B cell (primary cell): ENCODE measurements at regions not wholly inside any gene's neighbourhood (a gene's known extent, or its start where the extent isn't known, plus 50 kb on each side); places are given as distances from the start of the nearest gene placed in this dataset.

ENCODE experiments used
- ATAC-seq: fragments of 200-7000 bp; cut with Tn5 transposase; one replicate; pipeline ENCODE4 v1.10.0; 2021; ENCODE audit warnings: low read depth, mild to moderate bottlenecking, moderate number of reproducible peaks, moderate library complexity
- CTCF ChIA-PET: fragments of 350-600 bp; sonication (Branson Sonifier 250); formaldehyde crosslinking; loops from one replicate; lab custom pipeline; 2021; ENCODE audit warnings: antibody characterized with exemption, inconsistent platforms; lab: Charles Lee
- POLR2A ChIA-PET: fragments of 350-600 bp; sonication (Branson Sonifier 250); formaldehyde crosslinking; loops from one replicate; lab custom pipeline; 2021; ENCODE audit warnings: antibody characterized with exemption; lab: Charles Lee
- DNase-seq: peaks from one replicate; pipeline ENCODE4 v3.0.0; 2013
- H2AFZ ChIP-seq: 2 replicates; pipeline ENCODE4 v1.6.1; 2012; ENCODE audit warnings: mild to moderate bottlenecking, low read depth, low read length; ENCODE audit not compliant: insufficient read depth, poor library complexity, severe bottlenecking
- H3K27ac ChIP-seq, 2 donors: 1 replicate in 1 of 2; 2 replicates in 1 of 2; pipeline ENCODE4 v1.5.1; 2012 to 2013; ENCODE audit warnings: low read length in 2 of 2, mild to moderate bottlenecking in 2 of 2, moderate library complexity in 1 of 2
- H3K27me3 ChIP-seq, 4 experiments: fragments of 200-600 bp in 1 of 4; sonication (generic) in 1 of 4; replicated peaks in 1 of 4; 1 replicate in 2 of 4; 2 replicates in 2 of 4; pipeline versions ENCODE4 v1.6.1 to v1.7.0; 2013 to 2016; ENCODE audit warnings: low read length in 3 of 4, mild to moderate bottlenecking in 2 of 4, mixed read lengths in 1 of 4, moderate library complexity in 1 of 4; ENCODE audit not compliant: insufficient read depth in 4 of 4, control insufficient read depth in 3 of 4; ENCODE audit errors: control extremely low read depth in 1 of 4
- H3K36me3 ChIP-seq, 2 experiments: replicated peaks in 1 of 2; 1 replicate in 1 of 2; 2 replicates in 1 of 2; pipeline versions ENCODE4 v1.6.1 to v1.7.1; 2013; ENCODE audit warnings: low read length in 1 of 2; ENCODE audit not compliant: insufficient read depth in 2 of 2, control insufficient read depth in 1 of 2; ENCODE audit errors: control extremely low read depth in 1 of 2, extremely low read depth in 1 of 2
- H3K4me1 ChIP-seq, 2 donors: fragments of 200-600 bp in 1 of 2; sonication (generic) in 1 of 2; 1 replicate in 1 of 2; 2 replicates in 1 of 2; pipeline versions ENCODE4 v1.5.1 to v1.6.1; 2013 to 2017; ENCODE audit warnings: low read length in 2 of 2; ENCODE audit not compliant: control insufficient read depth in 2 of 2, insufficient read depth in 2 of 2
- H3K4me2 ChIP-seq: replicated peaks from 2 replicates; pipeline ENCODE3; 2012; ENCODE audit warnings: mild to moderate bottlenecking, low read depth, low read length; ENCODE audit not compliant: poor library complexity, severe bottlenecking
- H3K4me3 ChIP-seq, 5 experiments: fragments of 200-600 bp in 1 of 5; sonication (generic) in 1 of 5; 1 replicate in 3 of 5; 2 replicates in 2 of 5; pipeline versions ENCODE4 v1.5.1 to v1.7.0; 2011 to 2016; ENCODE audit warnings: low read length in 4 of 5, mild to moderate bottlenecking in 4 of 5, low read depth in 2 of 5, control low read depth in 1 of 5, moderate library complexity in 1 of 5; ENCODE audit not compliant: insufficient read depth in 1 of 5; ENCODE audit errors: control extremely low read depth in 1 of 5, extremely low read depth in 1 of 5
- H3K79me2 ChIP-seq: fragments of 200-600 bp; sonication (generic); one replicate; pipeline ENCODE4 v1.6.0; 2016; ENCODE audit warnings: low read length; ENCODE audit not compliant: control insufficient read depth, insufficient read depth
- H3K9ac ChIP-seq: fragments of 200-600 bp; sonication (generic); 2 replicates; pipeline ENCODE4 v1.6.1; 2017; ENCODE audit warnings: mild to moderate bottlenecking, low read length, moderate library complexity
- H3K9me3 ChIP-seq, 3 donors: one replicate each; pipeline versions ENCODE4 v1.6.1 to v1.7.1; 2013; ENCODE audit warnings: low read length in 2 of 3; ENCODE audit not compliant: control insufficient read depth in 2 of 3, insufficient read depth in 1 of 3; ENCODE audit errors: control extremely low read depth in 1 of 3
- H4K20me1 ChIP-seq: 2 replicates; pipeline ENCODE4 v1.6.0; 2012; ENCODE audit warnings: mild to moderate bottlenecking, low read length; ENCODE audit not compliant: insufficient read depth, control insufficient read depth, poor library complexity, severe bottlenecking
- H3K27ac Mint-ChIP-seq: one replicate; pipeline ENCODE4 v1.8.0; 2021; ENCODE audit warnings: mixed read lengths
- H3K27me3 Mint-ChIP-seq: one replicate; pipeline ENCODE4 v1.8.0; 2021; ENCODE audit warnings: mixed read lengths
- H3K4me1 Mint-ChIP-seq: one replicate; pipeline ENCODE4 v1.8.0; 2021; ENCODE audit warnings: mixed read lengths
- H3K4me3 Mint-ChIP-seq: one replicate; pipeline ENCODE4 v1.8.0; 2021; ENCODE audit warnings: mixed read lengths
- H3K9me3 Mint-ChIP-seq: one replicate; pipeline ENCODE4 v1.8.0; 2022; ENCODE audit warnings: mixed read lengths; ENCODE audit not compliant: insufficient read depth
- CTCF ChIP-seq: fragments of 200-600 bp; IDR thresholded peaks from one replicate; pipeline ENCODE4 v1.8.0; 2022; ENCODE audit warnings: antibody characterized with exemption, mild to moderate bottlenecking
- EZH2 ChIP-seq: IDR thresholded peaks from 2 replicates; pipeline ENCODE4 v1.6.1; 2012; ENCODE audit warnings: borderline replicate concordance, low read depth, mild to moderate bottlenecking, moderate library complexity, low read length; ENCODE audit not compliant: insufficient read depth, poor library complexity, severe bottlenecking
- WGBS: methylation state at CpG from one replicate; pipeline ENCODE4 v1.1.5; 2013; ENCODE audit warnings: missing lambda C conversion rate; ENCODE audit not compliant: insufficient coverage; 5-methylcytosine and 5-hydroxymethylcytosine counted together
- intact Hi-C: fragments of 100-400 bp; cut with micrococcal nuclease; formaldehyde crosslinking; loops from one replicate; pipeline ENCODE4 v1.10.0; 2022

GRCh38 chr11:109093354-109093753 lies 328.6 kb upstream of the C11orf87 start:
- no peak overlapping the region for H3K9ac ChIP-seq
- intact Hi-C loops = no loop called here
- no peak overlapping the region for H3K4me3 ChIP-seq
- no peaks in the 10 kb centered on the region for H3K27me3 Mint-ChIP-seq
- H3K4me2 ChIP-seq = no peak overlapping the region
- no peaks in the 10 kb centered on the region for H3K79me2 ChIP-seq
- no peaks in the 10 kb centered on the region for H3K4me1 Mint-ChIP-seq
- no peaks in the 10 kb centered on the region for H3K9me3 ChIP-seq
- H2AFZ ChIP-seq = no peak overlapping the region
- no peaks in the 10 kb centered on the region for H3K9me3 Mint-ChIP-seq
- H4K20me1 ChIP-seq = no peaks in the 10 kb centered on the region
- DNase-seq (no peak), ATAC-seq (no peak)
- POLR2A ChIA-PET = no interaction called here
- no peak overlapping the region for H3K27ac Mint-ChIP-seq
- H3K4me1 ChIP-seq = no peaks in the 10 kb centered on the region
- no peak overlapping the region for H3K4me3 Mint-ChIP-seq
- CTCF ChIA-PET = no interaction called here
- TF ChIP-seq CTCF (no peak), EZH2 (no peak)
- no peaks in the 10 kb centered on the region for H3K27me3 ChIP-seq
- no peak overlapping the region for H3K27ac ChIP-seq
- no CpG with 5 or more reads among the region's 1 CpG for WGBS
- H3K36me3 ChIP-seq = no peaks in the 10 kb centered on the region

DNA sequence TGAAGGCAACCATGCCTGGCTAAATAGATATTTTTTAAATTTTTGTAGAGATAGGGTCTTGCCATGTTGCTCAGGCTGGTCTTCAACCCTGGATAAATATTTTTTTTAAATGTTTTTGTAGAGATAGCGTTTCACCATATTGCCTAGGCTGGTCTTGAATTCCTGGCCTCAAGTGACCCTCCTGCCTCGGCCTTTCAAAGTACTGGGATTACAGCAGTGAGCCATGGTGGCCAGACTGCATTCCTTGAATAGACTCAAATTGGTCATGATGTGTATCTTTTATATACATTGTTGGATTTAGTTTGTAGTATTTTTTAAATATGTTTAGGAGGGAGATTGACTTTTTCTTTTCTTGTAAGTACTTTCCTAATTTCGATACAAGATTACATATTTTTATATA lies 325.7 kb upstream of the C11orf87 start:
- no peak for DNase-seq
- H3K4me1 Mint-ChIP-seq = no peaks in the 10 kb centered on the region
- no peak overlapping the region for H3K27ac ChIP-seq
- ATAC-seq = no peak
- H3K9me3 ChIP-seq = no peaks in the 10 kb centered on the region
- intact Hi-C loops = no loop called here
- H3K4me3 Mint-ChIP-seq = no peak overlapping the region
- WGBS = 100% methylated on average over 1 of the region's 3 CpGs
- H3K4me3 ChIP-seq = no peak overlapping the region
- H3K27ac Mint-ChIP-seq = no peak overlapping the region
- ChIA-PET POLR2A (no interaction called here), CTCF (no interaction called here)
- no peak overlapping the region for H2AFZ ChIP-seq
- no peaks in the 10 kb centered on the region for H3K36me3 ChIP-seq
- no peaks in the 10 kb centered on the region for H3K27me3 ChIP-seq
- TF ChIP-seq EZH2 (no peak), CTCF (no peak)
- H3K9ac ChIP-seq = no peak overlapping the region
- H3K79me2 ChIP-seq = no peaks in the 10 kb centered on the region
- no peaks in the 10 kb centered on the region for H3K27me3 Mint-ChIP-seq
- H3K9me3 Mint-ChIP-seq = peaks cover 3% of the 10 kb centered on the region
- H3K4me2 ChIP-seq = no peak overlapping the region
- H4K20me1 ChIP-seq = no peaks in the 10 kb centered on the region
- no peaks in the 10 kb centered on the region for H3K4me1 ChIP-seq
